Psoas muscle (tissue), 7 donors: ENCODE measurements at regions not wholly inside any gene's neighbourhood (a gene's known extent, or its start where the extent isn't known, plus 50 kb on each side); places are given as distances from the start of the nearest gene placed in this dataset.

Experiments used
- ATAC-seq, 4 donors: fragments of 200-7000 bp; cut with Tn5 transposase; one replicate each; pipeline ENCODE4 v1.9.1; 2020; ENCODE audit warnings: moderate library complexity in 3 of 4, mild to moderate bottlenecking in 2 of 4
- DNase-seq, 2 donors: peaks; one replicate each; pipeline ENCODE4 v3.0.0-alpha.2; 2020
- H3K27ac ChIP-seq: fragments of 200-600 bp; one replicate; pipeline ENCODE4 v1.8.0; 2022
- H3K27me3 ChIP-seq, 3 donors: fragments of 200-600 bp in 1 of 3; one replicate each; pipeline versions ENCODE4 v1.6.1 to v1.8.0; 2013 to 2022; ENCODE audit warnings: low read length in 2 of 3, mild to moderate bottlenecking in 2 of 3, moderate library complexity in 1 of 3; ENCODE audit not compliant: insufficient read depth in 3 of 3
- H3K36me3 ChIP-seq, 2 donors: fragments of 200-600 bp in 1 of 2; one replicate each; pipeline versions ENCODE4 v1.6.1 to v1.8.0; 2013 to 2022; ENCODE audit warnings: low read depth in 1 of 2, mild to moderate bottlenecking in 1 of 2, moderate library complexity in 1 of 2; ENCODE audit not compliant: insufficient read depth in 1 of 2
- H3K4me1 ChIP-seq: fragments of 200-600 bp; one replicate; pipeline ENCODE4 v1.8.0; 2022
- H3K4me3 ChIP-seq: fragments of 200-600 bp; one replicate; pipeline ENCODE4 v1.8.0; 2022; ENCODE audit warnings: mild to moderate bottlenecking
- H3K9me3 ChIP-seq: fragments of 200-600 bp; one replicate; pipeline ENCODE4 v1.8.0; 2022
- CTCF ChIP-seq: fragments of 200-600 bp; IDR thresholded peaks from one replicate; pipeline ENCODE4 v1.8.0; 2022; ENCODE audit warnings: antibody characterized with exemption
- WGBS, 3 donors: extraction: QIAGEN DNeasy Blood & Tissue Kit; methylation state at CpG; one replicate each; pipeline versions ENCODE4 v1.1.6 to v1.1.7; 2013; 5-methylcytosine and 5-hydroxymethylcytosine counted together
- intact Hi-C, 2 donors: fragments of 100-400 bp; cut with DNase I; formaldehyde crosslinking; loops; one replicate each; pipeline versions ENCODE4 v1.11.0 to v1.14.2; 2022
- donor health status: healthy with polysubstance abuse.
- donor health status: DM: no; HTN: no; CAD: no; lungs with moderate emphysema.
- donor health status: Bipolar disorder and iron deficiency.
- donor health status: healthy.
- donor health status: DM: yes; HTN: yes; CAD: no.
- donor health status: DM: no; HTN: no; CAD: no.
- donor health status: DM: yes; HTN: yes; CAD: no.

- intact Hi-C loops, result no loop called here
- Histone ChIP-seq H3K4me1 (no peaks in the 10 kb centered on the region), H3K9me3 (no peaks in the 10 kb centered on the region), H3K27me3 (peaks cover 0 to 2% (median 0%) of the 10 kb centered on the region in 3 donors), H3K36me3 (no peaks in the 10 kb centered on the region), H3K27ac (no peak overlapping the region), H3K4me3 (no peak overlapping the region)
- WGBS, 3 donors, result 32 to 33% (median 33%) methylated on average over 3 of the region's 3 CpGs
- peak; percentile 37 for TF ChIP-seq CTCF
- ATAC-seq (no peak), DNase-seq (no peak)
Observed at GRCh38 chr10:84008878-84009277, 130.4 kb upstream of the GHITM start.

GRCh38 chr10:84012431-84012830, 126.9 kb upstream of the GHITM start:
- intact Hi-C loops, result no loop called here
- DNase-seq (no peak), ATAC-seq (no peak)
- no peak for TF ChIP-seq CTCF
- Histone ChIP-seq H3K36me3 (no peaks in the 10 kb centered on the region), H3K27me3 (no peaks in the 10 kb centered on the region), H3K9me3 (no peaks in the 10 kb centered on the region), H3K4me3 (no peak overlapping the region), H3K4me1 (no peaks in the 10 kb centered on the region), H3K27ac (no peak overlapping the region)
- 53 to 77% (median 56%) methylated on average over 2 of the region's 2 CpGs for WGBS, 3 donors

GRCh38 chr10:84012831-84013458, 126.4 kb upstream of the GHITM start:
- WGBS, 3 donors, result 62 to 64% (median 62%) methylated on average over 2 of the region's 2 CpGs
- ATAC-seq (no peak), DNase-seq (no peak)
- H3K4me3 ChIP-seq, result no peak overlapping the region
- H3K9me3 ChIP-seq, result no peaks in the 10 kb centered on the region
- no peaks in the 10 kb centered on the region for H3K36me3 ChIP-seq
- TF ChIP-seq CTCF, result no peak
- intact Hi-C loops, result no loop called here
- H3K4me1 ChIP-seq, result no peaks in the 10 kb centered on the region
- H3K27ac ChIP-seq, result no peak overlapping the region
- no peaks in the 10 kb centered on the region for H3K27me3 ChIP-seq

GRCh38 chr10:84015877-84016595, 123.3 kb upstream of the GHITM start:
- Histone ChIP-seq H3K4me1 (no peaks in the 10 kb centered on the region), H3K27me3 (peaks cover 0 to 1% (median 0%) of the 10 kb centered on the region in 3 donors), H3K4me3 (no peak overlapping the region), H3K27ac (no peak overlapping the region), H3K36me3 (no peaks in the 10 kb centered on the region), H3K9me3 (no peaks in the 10 kb centered on the region)
- DNase-seq, result no peak
- TF ChIP-seq CTCF, result no peak
- intact Hi-C loops, result no loop called here
- ATAC-seq, result no peak
- 51 to 53% (median 51%) methylated on average over 6 of the region's 6 CpGs for WGBS, 3 donors
